ENCODE measurements at regions not wholly inside any gene's neighbourhood (a gene's known extent, or its start where the extent isn't known, plus 50 kb on each side); places are given as distances from the start of the nearest gene placed in this dataset.

DNA sequence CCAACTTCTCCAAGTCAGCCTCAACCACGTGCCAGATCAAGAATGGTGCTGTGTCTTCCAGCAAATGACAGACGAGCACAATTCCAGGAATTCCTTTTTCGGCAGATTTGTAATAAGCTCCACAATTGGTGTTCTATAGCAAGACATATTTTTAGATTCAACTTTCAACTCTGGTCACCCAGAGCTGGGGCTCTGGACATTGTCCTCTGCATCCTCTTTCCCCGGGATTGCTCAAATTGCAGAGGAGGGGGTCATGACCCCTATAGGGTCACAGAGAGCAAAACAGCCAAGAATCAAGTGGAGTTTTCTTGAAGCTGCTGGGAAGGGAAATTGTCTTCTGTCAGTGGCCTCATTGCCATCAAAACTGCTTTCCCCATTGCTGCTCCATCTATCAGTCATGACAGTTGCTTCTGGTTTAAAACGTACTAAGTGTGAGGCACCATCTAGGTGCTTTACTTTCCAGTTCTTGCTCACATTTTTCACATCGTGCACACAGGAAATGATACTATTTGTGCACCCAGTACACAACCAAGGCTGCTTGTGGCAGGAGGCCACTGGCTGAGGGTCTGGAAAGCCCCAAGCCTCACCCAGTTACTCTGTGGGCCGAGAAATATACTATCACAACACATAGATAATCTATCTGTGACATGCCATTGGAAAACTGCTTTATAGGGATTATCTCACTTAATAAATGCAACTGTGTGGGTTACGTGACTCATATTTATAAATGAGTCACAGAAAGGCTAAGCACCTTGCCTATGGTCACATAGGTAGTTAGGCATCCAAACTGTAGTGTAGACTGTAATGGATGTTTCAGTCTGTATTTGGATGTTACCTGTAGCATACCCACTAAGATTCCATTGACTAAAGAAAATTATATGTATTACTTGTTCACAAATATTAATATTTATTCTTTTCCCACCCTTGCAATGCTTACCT, 91.7 kb upstream of the PHOX2B start:
- peaks cover 8% of the 10 kb centered on the region for H3K9me3 Mint-ChIP-seq
- POLR2A ChIA-PET: no interaction called here
- H3K36me3 Mint-ChIP-seq (ENCODE audit: low read depth): no peaks in the 10 kb centered on the region
- H3K27ac Mint-ChIP-seq: no peak overlapping the region
- DNase-seq: no peak
- peaks cover 10% of the 10 kb centered on the region for H3K27me3 Mint-ChIP-seq
- no peak overlapping the region for H3K4me3 Mint-ChIP-seq
- TF ChIP-seq, protein P1, sequence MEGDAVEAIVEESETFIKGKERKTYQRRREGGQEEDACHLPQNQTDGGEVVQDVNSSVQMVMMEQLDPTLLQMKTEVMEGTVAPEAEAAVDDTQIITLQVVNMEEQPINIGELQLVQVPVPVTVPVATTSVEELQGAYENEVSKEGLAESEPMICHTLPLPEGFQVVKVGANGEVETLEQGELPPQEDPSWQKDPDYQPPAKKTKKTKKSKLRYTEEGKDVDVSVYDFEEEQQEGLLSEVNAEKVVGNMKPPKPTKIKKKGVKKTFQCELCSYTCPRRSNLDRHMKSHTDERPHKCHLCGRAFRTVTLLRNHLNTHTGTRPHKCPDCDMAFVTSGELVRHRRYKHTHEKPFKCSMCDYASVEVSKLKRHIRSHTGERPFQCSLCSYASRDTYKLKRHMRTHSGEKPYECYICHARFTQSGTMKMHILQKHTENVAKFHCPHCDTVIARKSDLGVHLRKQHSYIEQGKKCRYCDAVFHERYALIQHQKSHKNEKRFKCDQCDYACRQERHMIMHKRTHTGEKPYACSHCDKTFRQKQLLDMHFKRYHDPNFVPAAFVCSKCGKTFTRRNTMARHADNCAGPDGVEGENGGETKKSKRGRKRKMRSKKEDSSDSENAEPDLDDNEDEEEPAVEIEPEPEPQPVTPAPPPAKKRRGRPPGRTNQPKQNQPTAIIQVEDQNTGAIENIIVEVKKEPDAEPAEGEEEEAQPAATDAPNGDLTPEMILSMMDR (IDR thresholded peaks at IDR 0.05): no peak
- intact Hi-C loops (cut with micrococcal nuclease): no loop called here
- no peak for ATAC-seq (ENCODE audit: low read depth)
- no peaks in the 10 kb centered on the region for H3K4me1 Mint-ChIP-seq
- CTCF ChIA-PET: no interaction called here

DNA sequence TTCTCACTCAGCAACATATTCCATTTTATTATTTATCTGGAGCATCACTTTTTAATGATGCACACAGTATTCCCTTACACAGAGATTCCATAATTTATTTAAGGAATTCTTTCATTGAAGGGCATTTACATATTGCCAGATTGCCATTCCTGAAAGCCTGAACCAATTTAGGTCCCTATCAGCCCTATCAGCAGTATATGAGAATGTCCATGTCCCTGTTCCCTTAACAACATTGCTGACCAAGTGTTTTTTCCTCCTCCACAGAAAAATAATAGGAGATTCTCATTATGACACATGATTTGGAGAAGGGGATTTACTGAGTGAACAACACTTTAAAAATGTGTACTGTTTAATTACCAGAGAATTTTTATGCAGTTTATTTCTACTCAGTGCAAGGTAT, 90.1 kb upstream of the PHOX2B start:
- intact Hi-C loops (cut with micrococcal nuclease): no loop called here
- H3K36me3 Mint-ChIP-seq (ENCODE audit: low read depth): no peaks in the 10 kb centered on the region
- no peak for ATAC-seq (ENCODE audit: low read depth)
- TF ChIP-seq, protein P1 (IDR thresholded peaks at IDR 0.05): no peak
- no peak overlapping the region for H3K27ac Mint-ChIP-seq
- H3K27me3 Mint-ChIP-seq: peaks cover 10% of the 10 kb centered on the region
- no peak for DNase-seq
- no peak overlapping the region for H3K4me3 Mint-ChIP-seq
- ChIA-PET POLR2A (no interaction called here), CTCF (no interaction called here)
- H3K4me1 Mint-ChIP-seq: no peaks in the 10 kb centered on the region
- peaks cover 4% of the 10 kb centered on the region for H3K9me3 Mint-ChIP-seq

DNA sequence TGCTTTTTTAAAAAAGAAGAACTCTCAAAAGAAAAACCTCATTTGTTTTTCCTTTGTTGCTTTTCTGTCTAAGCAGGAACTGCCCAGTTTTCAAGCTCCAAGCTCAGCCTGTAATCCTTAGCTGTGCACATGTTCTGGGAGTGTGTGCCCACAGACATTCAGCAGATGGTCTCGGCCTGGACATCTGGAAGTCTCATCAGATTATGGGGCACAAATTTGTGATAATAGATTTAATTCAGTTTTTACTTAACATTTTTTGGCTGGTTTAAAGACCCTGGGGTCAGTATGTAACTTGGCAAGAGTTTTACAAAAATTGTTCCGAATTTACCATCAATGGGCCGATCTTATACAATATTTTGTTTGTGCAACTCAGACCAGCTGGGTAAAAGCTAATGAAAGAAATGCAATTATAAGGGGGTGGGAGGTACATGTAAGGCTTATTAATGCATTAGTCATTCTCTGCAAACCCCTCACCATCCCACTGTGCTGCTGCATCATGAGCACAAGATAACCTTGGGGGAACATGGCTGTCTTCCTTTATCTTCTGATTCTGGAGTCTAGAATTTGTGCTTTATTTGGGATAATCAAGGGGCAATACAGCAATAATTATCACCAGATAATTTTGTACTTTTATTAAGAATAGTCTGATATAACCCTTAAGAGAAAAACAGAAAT, 86.9 kb upstream of the PHOX2B start:
- no peaks in the 10 kb centered on the region for H3K36me3 Mint-ChIP-seq (ENCODE audit: low read depth)
- ATAC-seq (ENCODE audit: low read depth): no peak

DNA sequence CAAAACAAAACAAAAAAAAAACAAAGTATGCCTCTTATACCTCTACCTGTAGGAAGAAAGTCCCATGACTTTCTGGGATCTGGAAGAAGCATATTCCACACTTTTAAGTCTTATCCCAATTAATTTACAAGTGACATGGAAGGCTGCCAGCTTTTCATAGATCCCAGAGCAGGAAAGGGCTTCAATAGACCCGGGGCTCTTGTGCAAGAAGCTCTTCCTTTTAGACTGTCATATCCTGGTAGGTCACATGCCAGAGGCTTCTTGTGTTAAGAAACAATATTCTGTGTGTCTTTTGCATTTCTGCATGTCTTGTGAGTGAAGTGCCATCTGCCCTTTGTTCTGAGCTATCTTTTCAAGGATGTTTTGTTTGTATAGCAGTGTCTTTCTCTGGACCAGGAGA, 84.4 kb upstream of the PHOX2B start:
- POLR2A ChIA-PET: no interaction called here
- no peak for ATAC-seq (ENCODE audit: low read depth)
- Mint-ChIP-seq H3K27ac (no peak overlapping the region), H3K4me3 (no peak overlapping the region), H3K4me1 (no peaks in the 10 kb centered on the region), H3K9me3 (peaks cover 3% of the 10 kb centered on the region), H3K27me3 (peaks cover 11% of the 10 kb centered on the region), H3K36me3 (ENCODE audit: low read depth) (no peaks in the 10 kb centered on the region)
- CTCF ChIA-PET: no interaction called here
- no peak for DNase-seq
- intact Hi-C loops (cut with micrococcal nuclease): no loop called here
- TF ChIP-seq, protein P1 (IDR thresholded peaks at IDR 0.05): no peak

More for the DNA sequence above, 86.9 kb upstream of the PHOX2B start:
- DNase-seq: no peak
- intact Hi-C loops (cut with micrococcal nuclease): no loop called here
- ChIA-PET POLR2A (no interaction called here), CTCF (no interaction called here)
- TF ChIP-seq, protein P1 (IDR thresholded peaks at IDR 0.05): no peak
- H3K9me3 Mint-ChIP-seq: peaks cover 3% of the 10 kb centered on the region
- peaks cover 13% of the 10 kb centered on the region for H3K27me3 Mint-ChIP-seq
- no peak overlapping the region for H3K4me3 Mint-ChIP-seq
- no peaks in the 10 kb centered on the region for H3K4me1 Mint-ChIP-seq
- H3K27ac Mint-ChIP-seq: no peak overlapping the region

DNA sequence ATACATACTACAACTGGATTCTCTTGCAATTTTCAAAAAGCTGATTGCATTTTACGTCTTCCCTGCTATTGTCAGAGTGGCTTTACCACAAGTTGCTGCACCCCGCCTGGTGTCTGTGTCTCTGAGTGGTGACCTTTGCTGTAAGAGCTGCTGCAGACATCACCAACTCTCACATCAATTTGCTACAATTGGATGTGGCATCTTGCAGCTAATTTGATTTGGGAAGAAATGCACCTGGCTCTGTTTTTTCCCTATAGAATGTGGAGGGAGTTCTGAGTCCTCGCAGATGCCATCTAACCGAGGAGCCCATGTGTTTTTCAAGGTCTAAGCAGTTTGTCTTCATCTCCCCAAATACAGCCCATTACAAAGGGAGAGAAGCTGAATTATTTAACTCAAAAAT, 73.8 kb upstream of the PHOX2B start:
- intact Hi-C loops (cut with micrococcal nuclease): no loop called here
- TF ChIP-seq, protein P1 (IDR thresholded peaks at IDR 0.05): no peak
- ChIA-PET CTCF (no interaction called here), POLR2A (no interaction called here)
- H3K27ac Mint-ChIP-seq: no peak overlapping the region
- H3K27me3 Mint-ChIP-seq: peaks cover 16% of the 10 kb centered on the region
- no peaks in the 10 kb centered on the region for H3K4me1 Mint-ChIP-seq
- H3K4me3 Mint-ChIP-seq: no peak overlapping the region
- no peaks in the 10 kb centered on the region for H3K36me3 Mint-ChIP-seq (ENCODE audit: low read depth)
- H3K9me3 Mint-ChIP-seq: no peaks in the 10 kb centered on the region
- DNase-seq (no peak), ATAC-seq (ENCODE audit: low read depth) (no peak)
